AG10803 (cell line): ENCODE measurements at regions not wholly inside any gene's neighbourhood (a gene's known extent, or its start where the extent isn't known, plus 50 kb on each side); places are given as distances from the start of the nearest gene placed in this dataset.

ENCODE experiments used
- DNase-seq: peaks from one replicate; pipeline ENCODE4 v3.0.0; 2010; ENCODE audit warnings: low read depth
- H3K4me3 ChIP-seq: 2 replicates; pipeline ENCODE4 v1.5.1; 2011; ENCODE audit warnings: mild to moderate bottlenecking, low read length, control low read depth
- CTCF ChIP-seq: conservative IDR thresholded peaks from 2 replicates; pipeline ENCODE4 v1.5.1; 2011; ENCODE audit warnings: mild to moderate bottlenecking, low read length, control low read depth, inconsistent platforms

- DNase-seq: peak; percentile 21
- no peak for TF ChIP-seq CTCF
- H3K4me3 ChIP-seq: no peak overlapping the region
Observed at GRCh38 chr9:96158909-96159575, 142.9 kb downstream of the HSD17B3 start.

GRCh38 chr9:96158147-96158546 is 143.8 kb downstream of the HSD17B3 start:
- no peak for TF ChIP-seq CTCF
- H3K4me3 ChIP-seq: no peak overlapping the region
- DNase-seq: no peak

- no peak for TF ChIP-seq CTCF
- no peak for DNase-seq
- no peak overlapping the region for H3K4me3 ChIP-seq
Observed at GRCh38 chr9:96157675-96158074, 144.3 kb downstream of the HSD17B3 start.

GRCh38 chr9:96156171-96156974 is 145.6 kb downstream of the HSD17B3 start:
- H3K4me3 ChIP-seq: no peak overlapping the region
- no peak for TF ChIP-seq CTCF
- no peak for DNase-seq

GRCh38 chr9:96154081-96154480 is 147.9 kb downstream of the HSD17B3 start:
- TF ChIP-seq CTCF: no peak
- no peak overlapping the region for H3K4me3 ChIP-seq
- DNase-seq: no peak

GRCh38 chr9:96152550-96152949 is 149.4 kb downstream of the HSD17B3 start:
- no peak for DNase-seq
- no peak overlapping the region for H3K4me3 ChIP-seq

More at GRCh38 chr9:96152550-96152949, 149.4 kb downstream of the HSD17B3 start:
- no peak for TF ChIP-seq CTCF
